ENCODE measurements at regions not wholly inside any gene's neighbourhood (a gene's known extent, or its start where the extent isn't known, plus 50 kb on each side); places are given as distances from the start of the nearest gene placed in this dataset.
A peak's percentile ranks its signal among the peaks of the same experiment; 100 is the strongest.

- Mint-ChIP-seq H3K27me3 (ENCODE audit: insufficient read depth, low read depth) (no peaks in the 10 kb centered on the region), H3K4me1 (no peaks in the 10 kb centered on the region), H3K4me3 (no peak overlapping the region), H3K27ac (no peak overlapping the region), H3K36me3 (no peaks in the 10 kb centered on the region), H3K9me3 (no peaks in the 10 kb centered on the region)
- Histone ChIP-seq H3K27me3 (no peaks in the 10 kb centered on the region), H3K9me3 (ENCODE audit: low read depth) (no peaks in the 10 kb centered on the region), H3K27ac (no peak overlapping the region), H3K4me3 (no peak overlapping the region), H4K20me1 (ENCODE audit: low read depth) (no peaks in the 10 kb centered on the region), H3K79me2 (ENCODE audit: low read depth) (no peaks in the 10 kb centered on the region), H3K4me1 (no peaks in the 10 kb centered on the region), H2AFZ (replicated peaks) (no peak overlapping the region), H3F3A (ENCODE audit: low read depth) (no peaks in the 10 kb centered on the region), H3K36me3 (no peaks in the 10 kb centered on the region), H3K4me2 (no peak overlapping the region), H3K9ac (no peak overlapping the region)
- no peak for DNase-seq (ENCODE audit: low spot score)
- TF ChIP-seq, protein P1, sequence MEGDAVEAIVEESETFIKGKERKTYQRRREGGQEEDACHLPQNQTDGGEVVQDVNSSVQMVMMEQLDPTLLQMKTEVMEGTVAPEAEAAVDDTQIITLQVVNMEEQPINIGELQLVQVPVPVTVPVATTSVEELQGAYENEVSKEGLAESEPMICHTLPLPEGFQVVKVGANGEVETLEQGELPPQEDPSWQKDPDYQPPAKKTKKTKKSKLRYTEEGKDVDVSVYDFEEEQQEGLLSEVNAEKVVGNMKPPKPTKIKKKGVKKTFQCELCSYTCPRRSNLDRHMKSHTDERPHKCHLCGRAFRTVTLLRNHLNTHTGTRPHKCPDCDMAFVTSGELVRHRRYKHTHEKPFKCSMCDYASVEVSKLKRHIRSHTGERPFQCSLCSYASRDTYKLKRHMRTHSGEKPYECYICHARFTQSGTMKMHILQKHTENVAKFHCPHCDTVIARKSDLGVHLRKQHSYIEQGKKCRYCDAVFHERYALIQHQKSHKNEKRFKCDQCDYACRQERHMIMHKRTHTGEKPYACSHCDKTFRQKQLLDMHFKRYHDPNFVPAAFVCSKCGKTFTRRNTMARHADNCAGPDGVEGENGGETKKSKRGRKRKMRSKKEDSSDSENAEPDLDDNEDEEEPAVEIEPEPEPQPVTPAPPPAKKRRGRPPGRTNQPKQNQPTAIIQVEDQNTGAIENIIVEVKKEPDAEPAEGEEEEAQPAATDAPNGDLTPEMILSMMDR (IDR thresholded peaks at IDR 0.05): no peak
- TF ChIP-seq EZH2 (IDR thresholded peaks at IDR 0.05) (no peak), EZH2phosphoT487 (IDR thresholded peaks at IDR 0.05) (no peak)
Observed at GRCh38 chr5:62727184-62727583, 148.6 kb downstream of the LRRC70 start.

DNA sequence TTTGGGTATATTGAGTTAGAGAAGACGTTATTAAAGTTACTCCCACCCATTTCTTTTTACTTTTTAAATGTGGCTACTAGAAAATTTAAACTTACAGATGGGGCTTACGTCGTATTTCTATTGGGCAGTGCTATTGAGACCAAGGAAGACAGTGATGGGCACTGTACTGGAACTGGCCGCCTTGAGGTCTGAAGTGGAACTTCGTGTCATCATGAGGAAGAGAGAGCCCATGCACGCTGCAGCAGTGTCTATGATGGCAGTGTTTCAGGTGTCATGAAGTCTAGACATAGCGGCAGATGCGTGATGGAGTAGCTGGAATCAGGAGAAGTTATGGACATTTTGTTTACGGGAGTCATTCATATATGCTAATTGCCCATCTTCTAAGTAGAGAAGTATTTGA lies 143.7 kb downstream of the LRRC70 start:
- no peak for DNase-seq (ENCODE audit: low spot score)

DNA sequence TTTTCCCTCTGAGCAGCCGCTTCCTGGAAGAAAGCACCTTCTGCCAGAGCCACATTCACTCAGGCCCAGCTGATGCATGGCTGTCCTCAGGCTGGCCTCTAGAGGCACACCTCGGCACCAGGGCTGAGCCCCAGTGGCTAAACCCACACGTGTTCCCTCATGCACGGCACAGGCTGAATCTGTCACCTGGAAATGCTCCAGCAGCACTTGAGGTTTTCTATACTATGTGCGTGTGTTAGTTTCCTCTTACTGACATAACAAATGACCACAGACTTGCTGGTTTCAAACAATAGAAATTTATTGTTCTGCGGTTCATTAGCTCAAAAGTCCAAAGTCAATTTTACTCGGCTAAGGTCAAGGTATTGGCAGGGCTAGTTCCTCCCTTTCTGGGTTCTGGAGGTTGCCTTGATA lies 141.4 kb downstream of the LRRC70 start:
- no peaks in the 10 kb centered on the region for H3K9me3 Mint-ChIP-seq
- H3K27ac Mint-ChIP-seq: no peak overlapping the region
- Histone ChIP-seq H3K79me2 (ENCODE audit: low read depth) (no peaks in the 10 kb centered on the region), H3K4me2 (no peak overlapping the region), H3K4me3 (no peak overlapping the region), H3K27ac (no peak overlapping the region), H3F3A (ENCODE audit: low read depth) (no peaks in the 10 kb centered on the region), H3K27me3 (no peaks in the 10 kb centered on the region), H3K36me3 (no peaks in the 10 kb centered on the region), H3K4me1 (peaks cover 5% of the 10 kb centered on the region), H3K9me3 (ENCODE audit: low read depth) (no peaks in the 10 kb centered on the region), H2AFZ (replicated peaks) (no peak overlapping the region), H3K9ac (no peak overlapping the region), H4K20me1 (ENCODE audit: low read depth) (no peaks in the 10 kb centered on the region)
- peaks cover 19% of the 10 kb centered on the region for H3K4me1 Mint-ChIP-seq
- no peak overlapping the region for H3K4me3 Mint-ChIP-seq
- H3K36me3 Mint-ChIP-seq: no peaks in the 10 kb centered on the region
- peak; percentile 69 for DNase-seq (ENCODE audit: low spot score)
- no peak for TF ChIP-seq EZH2 (IDR thresholded peaks at IDR 0.05)
- TF ChIP-seq, protein P1 (IDR thresholded peaks at IDR 0.05): peak; percentile 49
- peaks cover 3% of the 10 kb centered on the region for H3K27me3 Mint-ChIP-seq (ENCODE audit: insufficient read depth, low read depth)

More for the DNA sequence above, 143.7 kb downstream of the LRRC70 start:
- Mint-ChIP-seq H3K9me3 (no peaks in the 10 kb centered on the region), H3K27ac (no peak overlapping the region), H3K27me3 (ENCODE audit: insufficient read depth, low read depth) (peaks cover 3% of the 10 kb centered on the region), H3K4me1 (peaks cover 15% of the 10 kb centered on the region), H3K4me3 (no peak overlapping the region), H3K36me3 (no peaks in the 10 kb centered on the region)
- Histone ChIP-seq H3K27me3 (no peaks in the 10 kb centered on the region), H4K20me1 (ENCODE audit: low read depth) (no peaks in the 10 kb centered on the region), H3F3A (ENCODE audit: low read depth) (no peaks in the 10 kb centered on the region), H3K36me3 (no peaks in the 10 kb centered on the region), H3K4me1 (peaks cover 5% of the 10 kb centered on the region), H3K27ac (no peak overlapping the region), H3K79me2 (ENCODE audit: low read depth) (no peaks in the 10 kb centered on the region), H3K9ac (no peak overlapping the region), H2AFZ (replicated peaks) (no peak overlapping the region), H3K4me3 (no peak overlapping the region), H3K9me3 (ENCODE audit: low read depth) (no peaks in the 10 kb centered on the region), H3K4me2 (no peak overlapping the region)
- no peak for TF ChIP-seq EZH2 (IDR thresholded peaks at IDR 0.05)
- TF ChIP-seq, protein P1 (IDR thresholded peaks at IDR 0.05): peak; percentile 16
- no peak for TF ChIP-seq EZH2phosphoT487 (IDR thresholded peaks at IDR 0.05)
